Sigmoid colon (tissue), 4 donors: ENCODE measurements at regions not wholly inside any gene's neighbourhood (a gene's known extent, or its start where the extent isn't known, plus 50 kb on each side); places are given as distances from the start of the nearest gene placed in this dataset.

Experiments used
- CTCF ChIP-seq, 4 experiments: fragments of 450-650 bp in 3 of 4; fragments of 200-600 bp in 1 of 4; IDR thresholded peaks; one replicate each; pipeline ENCODE4 v1.5.1; 2016 to 2019; ENCODE audit warnings: antibody characterized with exemption in 4 of 4, mild to moderate bottlenecking in 3 of 4, moderate library complexity in 2 of 4
- EP300 ChIP-seq, 4 donors: sonication (generic); formaldehyde crosslinking; IDR thresholded peaks; one replicate each; pipeline ENCODE4 v1.6.1; 2017; ENCODE audit warnings: antibody characterized with exemption in 4 of 4
- POLR2AphosphoS5 ChIP-seq, 4 donors: sonication (generic); formaldehyde crosslinking; IDR thresholded peaks; one replicate each; pipeline ENCODE4 v1.6.1; 2017; ENCODE audit warnings: antibody characterized with exemption in 4 of 4

- TF ChIP-seq CTCF (IDR thresholded peaks at IDR 0.05) (no peak), EP300 (IDR thresholded peaks at IDR 0.05) (no peak), POLR2AphosphoS5 (IDR thresholded peaks at IDR 0.05) (no peak)
Observed at GRCh38 chr3:189375532-189375931, 203.8 kb downstream of the TPRG1 start.
